GM19463 (cell line): ENCODE measurements at regions not wholly inside any gene's neighbourhood (a gene's known extent, or its start where the extent isn't known, plus 50 kb on each side); places are given as distances from the start of the nearest gene placed in this dataset.
"Not testable (repeated sequence)": the region's sequence is repeated elsewhere in the genome, so short reads cannot be mapped to it uniquely, and the experiment has no call there.

Experiments used
- ATAC-seq: cut with Tn5 transposase; IDR thresholded peaks from one replicate; pipeline ENCODE4 v1.9.1; 2021; ENCODE audit warnings: mild to moderate bottlenecking, moderate library complexity; ENCODE audit not compliant: unreplicated experiment

DNA sequence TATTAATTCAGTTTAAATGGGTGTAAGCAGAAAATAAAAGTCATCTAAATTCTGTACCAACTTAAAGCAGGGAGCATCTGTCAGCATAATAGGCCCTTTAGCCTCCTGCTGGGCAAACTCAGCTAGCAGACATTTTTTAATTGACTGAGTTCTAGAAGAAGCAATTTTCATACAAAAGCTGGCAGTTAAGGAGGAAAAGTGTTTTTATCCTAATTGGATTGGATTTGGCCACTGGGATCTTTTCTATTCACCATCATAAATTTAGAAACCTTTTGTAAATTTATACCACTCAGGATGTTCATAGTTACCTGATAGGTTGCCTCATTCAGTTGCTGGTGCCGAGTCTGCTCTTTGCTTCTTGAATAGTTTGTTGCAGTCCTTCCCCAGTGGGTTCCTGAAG, 262.7 kb upstream of the FSIP2 start:
- ATAC-seq: no peak

DNA sequence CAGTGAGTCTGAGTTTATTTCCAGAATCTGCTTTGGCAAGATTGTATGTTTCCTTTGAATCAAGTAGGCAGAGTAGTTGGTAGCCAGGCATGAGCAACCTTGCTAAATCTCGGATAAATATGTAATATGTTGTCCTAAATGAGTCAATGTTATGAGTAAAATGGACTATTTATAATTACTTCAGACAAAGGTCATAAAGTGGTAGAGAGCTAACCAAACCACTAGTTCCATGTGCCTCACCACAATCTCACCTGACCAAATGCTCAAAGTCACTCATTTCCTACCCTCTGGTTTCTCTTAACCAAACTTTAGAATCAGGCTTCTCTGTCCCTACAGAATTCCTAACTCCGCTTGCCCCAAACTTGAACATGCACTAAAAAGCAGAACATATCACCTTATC, 261.2 kb upstream of the FSIP2 start:
- ATAC-seq: no peak

DNA sequence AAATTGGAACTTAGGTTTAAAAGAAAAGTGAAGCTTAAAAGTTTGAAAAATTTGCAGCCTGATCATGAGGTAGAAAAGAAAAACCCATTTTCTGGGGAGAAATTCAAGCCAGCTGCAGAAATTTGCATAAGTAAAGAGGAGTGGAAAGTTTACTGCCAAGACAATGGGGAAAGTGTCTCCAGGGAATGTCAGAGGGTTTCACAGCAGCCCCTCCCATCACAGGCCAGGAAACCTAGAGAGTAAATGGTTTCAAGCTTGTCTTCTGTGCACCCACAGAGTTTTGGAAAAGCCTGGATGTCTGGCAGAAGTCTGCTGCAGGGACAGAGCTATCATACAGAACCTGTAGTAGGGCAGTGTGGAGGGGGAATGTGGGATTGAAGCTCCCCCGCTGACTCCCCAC, 254.0 kb upstream of the FSIP2 start:
- no peak for ATAC-seq

DNA sequence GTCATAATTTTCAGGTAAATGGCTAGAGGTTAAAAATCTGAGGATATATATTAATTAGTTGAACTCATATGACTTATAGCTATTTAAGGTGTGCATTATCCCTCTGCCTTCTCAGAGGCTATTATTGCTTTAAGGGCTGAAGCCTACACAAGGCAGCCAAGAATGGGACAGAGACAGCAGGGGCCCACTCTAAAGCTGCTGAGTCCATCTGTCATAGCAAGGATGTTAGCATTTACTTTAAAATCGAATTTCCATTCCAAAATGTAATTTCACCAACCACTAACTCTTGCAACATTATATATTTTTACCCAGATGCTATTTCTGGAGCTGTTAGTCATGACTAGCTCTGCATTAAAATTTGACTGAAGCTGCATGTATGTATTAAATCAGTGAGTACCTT, 236.3 kb upstream of the FSIP2 start:
- no peak for ATAC-seq

DNA sequence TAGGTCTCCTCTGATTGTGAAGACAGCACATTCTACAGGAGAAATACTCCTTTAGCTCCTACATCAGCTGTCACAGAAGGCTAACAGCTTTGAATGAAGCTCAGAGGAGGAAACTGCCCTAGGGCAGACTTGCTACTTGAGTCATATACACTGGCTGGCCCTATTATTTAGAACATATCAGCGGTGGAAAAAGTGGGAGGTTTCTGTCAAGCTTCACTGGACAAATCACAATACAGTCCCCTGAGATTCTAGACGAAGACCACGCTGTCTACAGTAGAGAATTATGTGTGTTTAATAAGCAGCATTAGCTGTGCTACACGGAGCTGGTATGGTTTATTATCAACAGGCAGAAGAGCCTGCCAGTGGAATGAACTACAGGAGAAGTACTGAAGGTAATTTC, 230.9 kb upstream of the FSIP2 start:
- no peak for ATAC-seq

DNA sequence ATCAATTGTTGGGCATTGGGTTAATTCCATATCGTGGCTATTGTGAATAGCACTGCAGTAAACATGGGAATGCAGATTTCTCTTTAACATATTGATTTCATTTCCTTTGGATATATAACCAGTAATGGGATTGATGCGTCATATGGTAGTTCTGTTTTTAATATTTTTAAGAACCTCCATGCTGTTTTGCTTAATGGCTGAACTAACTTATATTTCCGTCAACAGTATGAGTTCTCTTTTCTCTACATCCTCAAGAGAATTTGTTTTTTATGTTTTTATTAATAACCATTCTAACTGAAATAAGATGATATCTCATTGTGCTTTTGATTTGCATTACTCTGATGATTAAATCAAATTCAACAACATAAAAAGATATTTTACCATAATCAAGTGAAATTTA, 228.5 kb upstream of the FSIP2 start:
- no peak for ATAC-seq

DNA sequence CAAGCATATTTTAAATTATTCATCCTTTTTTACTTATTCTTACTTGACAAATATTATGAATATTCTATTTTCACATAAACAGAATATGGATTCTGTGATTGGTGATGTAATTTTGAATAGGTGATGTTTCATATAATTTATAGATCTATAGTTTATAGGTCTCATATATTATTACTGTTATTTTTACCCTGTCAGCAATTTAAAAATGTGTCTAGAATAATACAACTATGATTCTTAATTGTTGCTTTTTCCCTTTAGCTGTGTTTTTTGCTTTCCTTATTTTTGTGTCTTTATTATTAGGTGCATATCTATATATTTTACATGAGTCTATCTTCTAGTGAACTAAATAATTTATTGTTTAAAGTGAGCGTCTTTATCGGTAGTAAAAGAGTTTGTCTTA, 226.7 kb upstream of the FSIP2 start:
- ATAC-seq: no peak

DNA sequence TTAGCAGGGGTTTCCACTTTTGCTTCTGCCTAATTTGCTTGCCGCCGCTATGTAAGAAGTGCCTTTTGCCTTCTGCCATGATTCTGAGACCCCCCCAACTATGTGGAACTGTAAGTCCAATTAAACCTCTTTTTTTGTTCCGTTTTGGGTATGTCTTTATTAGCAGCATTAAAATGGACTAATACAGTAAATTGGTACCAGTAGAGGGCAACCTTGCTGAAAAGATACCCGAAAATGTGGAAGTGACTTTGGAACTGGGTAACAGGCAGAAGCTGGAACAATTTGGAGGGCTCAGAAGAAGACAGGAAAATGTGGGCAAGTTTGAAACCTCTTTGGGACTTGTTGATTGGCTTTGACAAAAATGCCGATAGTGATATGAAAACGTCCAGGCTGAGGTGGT, 216.1 kb upstream of the FSIP2 start:
- ATAC-seq: no peak

DNA sequence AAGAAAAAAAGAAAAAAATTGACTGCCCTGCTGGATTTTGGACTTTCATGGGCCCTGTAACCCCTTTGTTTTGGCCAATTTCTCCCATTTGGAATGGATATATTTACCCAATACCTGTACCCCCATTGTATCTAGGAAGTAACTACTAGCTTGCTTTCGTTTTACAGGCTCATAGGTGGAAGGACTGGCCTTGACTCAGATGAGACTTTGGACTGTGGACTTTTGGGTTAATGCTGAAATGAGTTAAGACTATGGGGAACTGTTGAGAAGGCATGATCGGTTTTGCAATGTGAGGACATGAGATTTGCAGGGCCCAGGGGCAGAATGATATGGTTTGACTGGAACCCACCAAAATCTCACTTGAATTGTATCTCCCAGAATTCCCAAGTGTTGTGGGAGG, 214.4 kb upstream of the FSIP2 start:
- ATAC-seq: not testable (repeated sequence)

DNA sequence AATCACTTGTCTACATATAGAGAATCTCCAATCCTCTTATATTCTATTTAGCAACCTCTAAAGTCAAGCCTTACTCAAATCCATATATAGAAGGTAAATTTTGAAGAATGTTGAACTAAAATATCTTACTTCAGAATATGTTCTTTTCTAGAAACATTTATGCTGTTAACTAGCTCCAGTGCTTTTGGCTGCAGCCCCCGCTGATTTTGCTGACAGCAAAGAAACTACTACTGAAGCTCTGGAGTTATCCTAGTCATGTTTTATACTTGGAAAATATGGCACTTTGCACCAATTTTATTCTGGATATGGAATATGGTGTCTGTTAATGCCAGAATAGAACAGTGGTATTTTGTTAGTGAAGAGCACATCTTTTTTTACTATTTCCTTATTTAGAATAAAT, 212.4 kb upstream of the FSIP2 start:
- ATAC-seq: no peak

DNA sequence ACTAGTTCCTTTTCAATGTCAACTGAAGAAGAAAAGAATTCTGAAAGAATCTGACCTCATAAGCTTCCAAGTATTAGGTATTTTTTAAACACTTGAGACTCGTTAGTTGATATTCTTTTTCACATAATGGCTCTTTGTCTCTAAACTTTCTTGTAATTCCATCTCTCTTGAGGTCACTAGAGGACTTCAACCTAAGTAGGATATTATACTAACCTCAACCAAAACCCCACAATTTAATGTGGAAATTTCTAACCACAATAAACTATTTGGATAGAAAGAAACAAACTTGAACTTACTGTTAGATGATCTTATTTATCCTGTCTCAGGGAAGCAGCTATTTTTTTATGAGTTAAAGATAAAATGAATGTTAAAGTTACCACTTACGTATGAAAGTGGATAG, 206.9 kb upstream of the FSIP2 start:
- no peak for ATAC-seq

DNA sequence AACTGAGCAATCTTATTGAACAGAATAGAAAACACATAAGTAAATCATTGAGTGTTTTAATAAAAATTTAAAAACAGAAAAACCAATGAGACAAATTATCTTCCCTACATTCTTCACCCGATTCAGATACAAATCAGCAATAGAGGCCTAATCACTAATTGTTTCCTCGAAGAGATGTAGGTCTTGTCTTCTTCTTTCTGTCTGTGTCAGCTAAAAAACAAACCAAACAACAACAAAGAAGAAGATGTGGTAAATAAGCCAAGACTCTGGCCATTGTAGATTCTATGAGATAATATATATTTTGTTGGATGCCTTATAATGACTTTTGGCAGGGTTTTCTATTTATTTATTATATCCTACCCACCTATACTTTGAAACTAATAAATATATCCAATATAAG, 200.9 kb upstream of the FSIP2 start:
- no peak for ATAC-seq

DNA sequence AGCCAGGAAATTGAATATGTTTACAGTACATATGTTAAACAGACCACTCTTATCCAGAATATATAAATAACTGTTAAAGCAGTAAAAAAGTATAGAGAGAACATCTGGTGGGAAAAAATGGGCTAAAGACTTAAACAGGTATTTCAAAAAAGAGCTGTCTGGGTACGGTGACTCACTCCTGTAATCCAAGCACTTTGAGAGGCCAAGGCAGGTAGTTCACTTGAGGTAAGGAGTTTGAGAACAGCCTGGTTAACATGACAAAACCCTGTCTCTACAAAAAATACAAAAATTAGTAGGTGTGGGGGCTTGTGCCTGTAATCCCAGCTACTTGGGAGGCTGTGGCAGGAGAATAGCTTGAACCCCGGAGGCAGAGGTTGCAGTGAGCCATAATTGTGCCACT, 171.4 kb upstream of the FSIP2 start:
- ATAC-seq: no peak

DNA sequence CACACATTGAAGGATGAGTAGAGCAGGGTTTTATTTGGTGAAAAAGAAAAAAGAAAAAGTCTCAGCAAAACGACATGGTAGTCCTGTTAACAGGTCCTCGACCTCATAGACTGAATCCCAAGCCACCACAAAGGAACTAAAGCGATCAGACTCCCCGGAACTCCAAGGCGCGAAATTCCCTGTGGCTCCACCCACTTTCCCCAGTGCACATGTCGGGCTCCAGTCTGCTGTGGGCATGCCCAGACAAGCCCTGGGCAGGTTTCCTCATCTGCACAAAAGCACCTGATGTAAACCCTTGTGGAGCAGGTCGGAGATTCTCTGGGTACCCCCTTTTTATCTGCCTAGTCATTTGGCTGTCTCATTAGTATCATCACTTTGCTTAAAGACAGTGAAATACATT, 170.7 kb upstream of the FSIP2 start:
- no peak for ATAC-seq

DNA sequence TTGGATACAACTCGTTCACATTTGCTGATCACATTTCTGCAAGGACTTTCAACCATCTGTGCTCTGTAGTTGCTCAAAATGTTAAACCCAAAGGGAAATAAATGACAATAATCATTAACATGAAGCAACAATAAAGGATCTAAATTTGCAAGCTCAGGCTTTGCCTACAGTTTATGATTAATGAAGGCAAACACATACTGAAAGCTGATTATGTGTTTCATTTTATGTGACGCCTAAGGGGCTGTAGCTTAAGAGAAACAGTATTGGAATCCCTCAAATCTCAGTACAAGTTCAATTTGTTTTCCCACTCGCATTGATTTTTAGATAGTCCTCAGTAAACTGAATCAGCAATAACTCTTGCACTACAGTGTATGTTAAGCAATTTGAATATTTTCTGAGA, 160.3 kb upstream of the FSIP2 start:
- peak; percentile 73 for ATAC-seq

DNA sequence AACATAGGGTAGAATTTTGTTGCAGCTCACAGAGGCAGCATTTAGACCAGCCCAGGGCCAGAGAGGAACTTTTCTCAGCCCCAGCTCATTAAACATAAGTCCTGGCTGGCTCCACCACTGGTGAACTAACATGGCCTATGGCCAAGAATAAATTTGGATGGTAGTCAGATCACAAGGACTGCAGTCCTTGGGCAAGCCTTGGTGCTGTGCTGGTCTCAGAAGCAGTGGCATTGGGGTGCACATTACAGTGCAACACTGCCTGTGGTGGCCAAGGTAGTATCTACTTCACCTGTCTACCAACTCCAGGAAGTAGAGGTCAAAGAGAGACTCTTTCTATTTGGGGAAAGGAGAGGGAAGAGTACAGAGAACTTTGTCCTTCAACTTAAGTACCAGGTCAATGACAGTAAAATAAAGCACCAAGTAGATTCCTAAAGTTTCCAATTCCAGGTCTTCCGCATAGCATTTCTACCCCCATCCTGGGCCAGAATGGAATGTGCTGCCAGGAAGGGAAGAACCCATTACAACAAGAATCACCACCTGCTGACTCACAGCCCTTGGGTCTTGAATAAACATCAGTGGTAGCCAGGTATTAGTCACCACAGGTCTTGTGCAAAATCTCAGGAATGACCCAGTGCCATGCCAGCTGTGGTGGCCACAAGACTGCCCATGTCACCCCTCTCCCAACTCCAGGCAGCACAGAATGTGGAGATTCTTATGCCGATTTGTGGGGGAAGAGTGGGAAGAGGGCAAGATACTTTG, 155.4 kb upstream of the FSIP2 start:
- ATAC-seq: no peak

DNA sequence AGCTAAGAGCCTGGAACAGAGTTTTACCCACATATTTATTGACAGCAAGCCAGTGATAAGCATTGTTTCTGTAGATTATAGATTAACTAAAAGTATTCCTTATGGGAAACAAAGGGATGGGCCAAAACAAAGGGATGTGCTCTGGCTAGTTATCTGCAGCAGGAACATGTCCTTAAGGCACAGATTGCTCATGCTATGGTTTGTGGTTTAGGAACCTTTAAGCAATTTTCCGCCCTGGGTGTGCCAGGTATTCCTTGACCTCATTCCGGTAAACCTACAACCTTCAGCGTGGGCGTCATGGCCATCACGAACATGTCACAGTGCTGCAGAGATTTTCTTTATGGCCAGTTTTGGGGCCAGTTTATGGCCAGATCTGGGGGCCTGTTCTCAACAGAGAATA, 153.4 kb upstream of the FSIP2 start:
- not testable (repeated sequence) for ATAC-seq

DNA sequence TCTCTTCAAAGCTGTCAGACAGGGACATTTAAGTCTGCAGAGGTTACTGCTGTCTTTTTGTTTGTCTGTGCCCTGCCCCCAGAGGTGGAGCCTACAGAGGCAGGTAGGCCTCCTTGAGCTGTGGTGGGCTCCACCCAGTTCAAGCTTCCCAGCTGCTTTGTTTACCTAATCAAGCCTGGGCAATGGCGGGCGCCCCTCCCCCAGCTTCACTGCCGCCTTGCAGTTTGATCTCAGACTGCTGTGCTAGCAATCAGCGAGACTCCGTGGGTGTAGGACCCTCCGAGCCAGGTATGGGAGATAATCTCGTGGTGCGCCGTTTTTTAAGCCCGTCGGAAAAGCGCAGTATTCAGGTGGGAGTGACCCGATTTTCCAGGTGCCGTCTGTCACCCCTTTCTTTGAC, 147.3 kb upstream of the FSIP2 start:
- not testable (repeated sequence) for ATAC-seq

DNA sequence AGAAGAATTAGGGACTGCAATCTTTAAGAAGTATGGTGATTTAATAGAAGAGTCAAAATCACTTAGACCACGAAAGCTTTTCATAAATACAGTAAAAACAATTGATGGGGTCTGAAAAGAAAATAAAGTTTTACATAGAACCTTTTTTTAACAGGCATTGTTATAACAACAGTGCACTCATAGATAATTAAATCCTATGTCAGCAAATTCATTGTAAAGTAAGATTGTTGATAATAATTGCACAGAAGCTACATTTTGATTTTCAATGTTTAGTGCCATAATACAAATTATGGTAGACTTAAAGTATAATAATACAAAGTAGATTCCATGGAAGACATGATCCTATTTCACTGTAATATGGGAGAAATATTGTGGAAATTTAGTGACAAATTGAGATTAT, 130.7 kb upstream of the FSIP2 start:
- ATAC-seq: no peak

DNA sequence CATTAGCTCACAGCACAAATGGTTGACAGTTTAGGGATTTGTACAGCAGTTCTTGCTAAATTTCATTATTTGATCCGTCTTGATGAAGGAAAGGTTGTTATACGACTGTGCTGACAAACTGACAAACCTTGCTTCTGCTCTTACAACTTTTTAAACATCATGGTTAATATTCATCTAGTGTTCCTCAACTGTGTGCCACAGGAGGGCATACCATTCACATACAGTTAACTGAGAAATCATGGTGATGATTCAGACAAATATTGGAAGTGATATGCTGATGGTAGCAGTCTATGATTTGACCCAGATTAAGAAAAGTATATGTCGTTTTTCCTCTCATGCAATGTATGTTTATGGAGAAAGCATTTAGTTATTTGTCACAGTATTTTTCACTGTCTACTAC, 129.8 kb upstream of the FSIP2 start:
- ATAC-seq: no peak

DNA sequence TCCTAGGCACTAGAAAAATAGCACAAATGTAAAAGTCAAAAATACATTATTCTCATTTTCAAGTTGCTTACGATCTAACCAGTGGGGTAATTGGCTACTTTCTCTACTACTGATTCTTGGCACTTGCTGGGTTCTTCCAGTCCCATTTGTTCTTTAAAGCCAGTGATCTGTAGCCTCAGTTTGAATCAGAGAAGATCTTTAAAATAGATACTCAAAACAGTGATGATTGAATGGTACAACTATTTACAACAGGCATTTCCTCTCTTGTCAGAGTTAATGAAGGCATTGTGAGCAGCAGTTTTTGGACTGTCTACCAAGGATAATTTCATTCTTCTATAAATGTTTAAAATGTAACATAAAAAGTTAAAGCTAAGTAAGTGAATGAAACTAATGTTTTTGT, 128.3 kb upstream of the FSIP2 start:
- no peak for ATAC-seq

DNA sequence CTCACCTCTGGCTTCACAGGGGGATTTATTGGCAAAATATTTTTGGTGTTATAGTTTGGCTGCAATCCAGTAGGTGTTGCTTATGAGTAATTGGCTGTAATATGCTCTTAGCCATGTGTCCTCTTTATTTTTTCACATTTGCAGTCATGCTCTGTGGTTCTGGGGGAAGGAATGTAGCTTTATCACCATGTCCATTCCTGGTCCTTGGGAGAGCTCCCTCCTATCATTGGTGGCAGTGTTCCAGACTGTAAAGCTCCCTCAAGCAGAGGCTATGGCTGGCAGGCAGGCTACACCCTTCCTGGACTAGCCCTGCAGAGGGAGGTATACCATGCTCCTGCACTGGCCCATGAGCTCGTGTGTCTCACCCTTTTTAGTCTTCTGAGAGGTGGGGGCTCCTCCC, 120.0 kb upstream of the FSIP2 start:
- ATAC-seq: no peak

DNA sequence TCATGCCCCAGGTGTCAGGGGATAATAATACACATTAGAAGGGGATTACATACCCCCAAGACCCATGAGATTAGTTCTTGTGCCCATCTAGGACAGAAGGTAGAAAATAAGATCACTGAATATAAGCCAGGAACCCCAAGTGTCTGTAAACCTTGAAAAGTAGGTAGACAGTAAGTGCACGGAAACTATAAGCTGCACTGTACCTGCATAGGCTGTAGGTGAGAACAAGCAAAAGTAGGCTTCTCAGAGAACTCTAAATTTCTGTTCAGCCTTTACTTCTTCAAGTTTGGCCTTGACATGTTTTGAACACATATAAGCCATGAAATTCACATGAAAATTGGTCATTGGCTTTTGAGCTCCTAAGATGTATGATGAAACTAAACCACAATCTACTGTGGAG, 113.0 kb upstream of the FSIP2 start:
- no peak for ATAC-seq
